GM18505 (cell line): ENCODE measurements at regions not wholly inside any gene's neighbourhood (a gene's known extent, or its start where the extent isn't known, plus 50 kb on each side); places are given as distances from the start of the nearest gene placed in this dataset.

Experiments used
- ATAC-seq: cut with Tn5 transposase; IDR thresholded peaks from one replicate; pipeline ENCODE4 v1.9.1; 2021; ENCODE audit not compliant: unreplicated experiment
- POLR2A ChIP-seq: IDR thresholded peaks from 4 replicates; pipeline ENCODE4 v1.6.1; 2011; ENCODE audit warnings: borderline replicate concordance; ENCODE audit not compliant: insufficient read depth, insufficient read length; ENCODE audit errors: extremely low read depth

GRCh38 chr4:166230841-166231240, 357.8 kb downstream of the TLL1 start:
- no peak for ATAC-seq
- TF ChIP-seq POLR2A, result no peak

GRCh38 chr4:166239354-166239753, 366.3 kb downstream of the TLL1 start:
- no peak for TF ChIP-seq POLR2A
- no peak for ATAC-seq

GRCh38 chr4:166252487-166253402, 379.7 kb downstream of the TLL1 start:
- ATAC-seq, result no peak
- no peak for TF ChIP-seq POLR2A

GRCh38 chr4:166257276-166257675, 384.2 kb downstream of the TLL1 start:
- ATAC-seq, result no peak
- TF ChIP-seq POLR2A, result no peak

- ATAC-seq, result no peak
- no peak for TF ChIP-seq POLR2A
Observed at GRCh38 chr4:166257891-166258290, 384.9 kb downstream of the TLL1 start.

- no peak for TF ChIP-seq POLR2A
- no peak for ATAC-seq
Observed at GRCh38 chr4:166259081-166259480, 386.0 kb downstream of the TLL1 start.

GRCh38 chr4:166274136-166274761, 401.2 kb downstream of the TLL1 start:
- no peak for TF ChIP-seq POLR2A
- ATAC-seq, result no peak

- ATAC-seq, result no peak
- TF ChIP-seq POLR2A, result no peak
Observed at GRCh38 chr4:166274775-166275174, 401.7 kb downstream of the TLL1 start.

- TF ChIP-seq POLR2A, result no peak
- no peak for ATAC-seq
Observed at GRCh38 chr4:166277401-166277800, 404.4 kb downstream of the TLL1 start.

- no peak for ATAC-seq
- no peak for TF ChIP-seq POLR2A
Observed at GRCh38 chr4:166277853-166278252, 404.8 kb downstream of the TLL1 start.

- TF ChIP-seq POLR2A, result no peak
Observed at GRCh38 chr4:166279261-166279660, 406.2 kb downstream of the TLL1 start.

GRCh38 chr4:166280642-166281041, 407.6 kb downstream of the TLL1 start:
- TF ChIP-seq POLR2A, result no peak

More at GRCh38 chr4:166279261-166279660, 406.2 kb downstream of the TLL1 start:
- ATAC-seq, result no peak

GRCh38 chr4:166282081-166282770, 409.2 kb downstream of the TLL1 start:
- TF ChIP-seq POLR2A, result no peak
- ATAC-seq, result no peak

More at GRCh38 chr4:166280642-166281041, 407.6 kb downstream of the TLL1 start:
- no peak for ATAC-seq

GRCh38 chr4:166284221-166284620, 411.2 kb downstream of the TLL1 start:
- ATAC-seq, result no peak
- TF ChIP-seq POLR2A, result no peak

GRCh38 chr4:166290426-166290825, 417.4 kb downstream of the TLL1 start:
- TF ChIP-seq POLR2A, result no peak
- no peak for ATAC-seq
